ENCODE measurements at regions not wholly inside any gene's neighbourhood (a gene's known extent, or its start where the extent isn't known, plus 50 kb on each side); places are given as distances from the start of the nearest gene placed in this dataset.
"Not testable (repeated sequence)": the region's sequence is repeated elsewhere in the genome, so short reads cannot be mapped to it uniquely, and the experiment has no call there.

DNA sequence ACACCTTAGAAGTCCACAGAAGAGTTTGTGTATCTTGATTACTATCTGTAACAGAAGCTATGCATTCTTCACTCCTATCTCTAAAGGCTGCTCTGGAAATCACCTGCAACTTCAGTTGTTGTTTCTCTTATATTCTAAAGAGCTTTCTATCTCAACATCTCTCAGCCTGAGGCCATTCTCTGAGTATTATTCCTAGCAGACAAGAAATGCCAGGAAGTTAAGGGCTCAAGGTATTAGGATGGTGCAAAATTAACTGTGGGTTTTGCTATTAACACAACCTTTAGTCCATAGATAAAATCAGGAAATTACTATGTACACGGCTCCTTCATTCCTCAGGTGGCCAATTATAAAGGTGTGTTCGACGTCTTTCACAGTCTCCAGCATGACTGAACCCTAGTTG, 257.2 kb upstream of the ZNF337 start:
- TF ChIP-seq, protein P1, sequence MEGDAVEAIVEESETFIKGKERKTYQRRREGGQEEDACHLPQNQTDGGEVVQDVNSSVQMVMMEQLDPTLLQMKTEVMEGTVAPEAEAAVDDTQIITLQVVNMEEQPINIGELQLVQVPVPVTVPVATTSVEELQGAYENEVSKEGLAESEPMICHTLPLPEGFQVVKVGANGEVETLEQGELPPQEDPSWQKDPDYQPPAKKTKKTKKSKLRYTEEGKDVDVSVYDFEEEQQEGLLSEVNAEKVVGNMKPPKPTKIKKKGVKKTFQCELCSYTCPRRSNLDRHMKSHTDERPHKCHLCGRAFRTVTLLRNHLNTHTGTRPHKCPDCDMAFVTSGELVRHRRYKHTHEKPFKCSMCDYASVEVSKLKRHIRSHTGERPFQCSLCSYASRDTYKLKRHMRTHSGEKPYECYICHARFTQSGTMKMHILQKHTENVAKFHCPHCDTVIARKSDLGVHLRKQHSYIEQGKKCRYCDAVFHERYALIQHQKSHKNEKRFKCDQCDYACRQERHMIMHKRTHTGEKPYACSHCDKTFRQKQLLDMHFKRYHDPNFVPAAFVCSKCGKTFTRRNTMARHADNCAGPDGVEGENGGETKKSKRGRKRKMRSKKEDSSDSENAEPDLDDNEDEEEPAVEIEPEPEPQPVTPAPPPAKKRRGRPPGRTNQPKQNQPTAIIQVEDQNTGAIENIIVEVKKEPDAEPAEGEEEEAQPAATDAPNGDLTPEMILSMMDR (IDR thresholded peaks at IDR 0.05): not testable (repeated sequence)
- not testable (repeated sequence) for TF ChIP-seq POLR2AphosphoS5 (IDR thresholded peaks at IDR 0.05)

Data from upper lobe of left lung (tissue), 4 donors.